ENCODE measurements at regions not wholly inside any gene's neighbourhood (a gene's known extent, or its start where the extent isn't known, plus 50 kb on each side); places are given as distances from the start of the nearest gene placed in this dataset.

DNA sequence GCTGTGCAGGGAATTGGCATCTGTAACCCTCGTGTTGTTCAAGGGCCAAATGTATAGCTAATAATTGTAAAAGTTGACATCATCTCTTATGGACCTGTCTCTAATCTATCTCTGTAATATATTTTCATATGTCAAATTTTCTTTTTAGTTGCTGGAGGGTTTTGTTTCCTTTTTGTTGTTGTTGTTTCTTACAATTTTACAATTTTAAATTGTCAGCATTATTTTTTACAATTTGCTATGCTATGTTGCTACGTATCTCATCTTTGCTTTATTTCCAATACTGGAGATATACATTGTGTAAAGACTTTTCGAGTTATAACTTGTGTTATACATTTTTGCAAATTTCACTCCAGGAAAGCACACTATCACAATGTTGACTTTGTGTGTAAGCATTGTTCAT lies 290.2 kb upstream of the SP4 start:
- Histone ChIP-seq H3K4me1 (ENCODE audit: insufficient read depth, low read length, poor library complexity, severe bottlenecking) (no peaks in the 10 kb centered on the region), H3F3A (ENCODE audit: low read depth) (no peaks in the 10 kb centered on the region), H2AFZ (ENCODE audit: low read length) (no peak overlapping the region), H3K9me3 (ENCODE audit: insufficient read depth, low read depth, low read length) (no peaks in the 10 kb centered on the region), H3K4me3 (ENCODE audit: low read length, poor library complexity, severe bottlenecking) (no peak overlapping the region), H3K9me2 (replicated peaks; ENCODE audit: low read depth, low read length) (no peaks in the 10 kb centered on the region), H3K4me2 (ENCODE audit: low read depth, low read length, poor library complexity, severe bottlenecking) (no peak overlapping the region), H3K27me3 (ENCODE audit: insufficient read depth, low read length, poor library complexity, severe bottlenecking) (no peaks in the 10 kb centered on the region), H3K9ac (ENCODE audit: low read depth, low read length, poor library complexity, severe bottlenecking) (no peak overlapping the region), H3K79me2 (ENCODE audit: insufficient read depth, low read length) (no peaks in the 10 kb centered on the region), H4K20me1 (ENCODE audit: insufficient read depth, low read length, poor library complexity, severe bottlenecking) (no peaks in the 10 kb centered on the region), H3K36me3 (ENCODE audit: insufficient read depth, low read length) (no peaks in the 10 kb centered on the region)
- TF ChIP-seq, protein P1, sequence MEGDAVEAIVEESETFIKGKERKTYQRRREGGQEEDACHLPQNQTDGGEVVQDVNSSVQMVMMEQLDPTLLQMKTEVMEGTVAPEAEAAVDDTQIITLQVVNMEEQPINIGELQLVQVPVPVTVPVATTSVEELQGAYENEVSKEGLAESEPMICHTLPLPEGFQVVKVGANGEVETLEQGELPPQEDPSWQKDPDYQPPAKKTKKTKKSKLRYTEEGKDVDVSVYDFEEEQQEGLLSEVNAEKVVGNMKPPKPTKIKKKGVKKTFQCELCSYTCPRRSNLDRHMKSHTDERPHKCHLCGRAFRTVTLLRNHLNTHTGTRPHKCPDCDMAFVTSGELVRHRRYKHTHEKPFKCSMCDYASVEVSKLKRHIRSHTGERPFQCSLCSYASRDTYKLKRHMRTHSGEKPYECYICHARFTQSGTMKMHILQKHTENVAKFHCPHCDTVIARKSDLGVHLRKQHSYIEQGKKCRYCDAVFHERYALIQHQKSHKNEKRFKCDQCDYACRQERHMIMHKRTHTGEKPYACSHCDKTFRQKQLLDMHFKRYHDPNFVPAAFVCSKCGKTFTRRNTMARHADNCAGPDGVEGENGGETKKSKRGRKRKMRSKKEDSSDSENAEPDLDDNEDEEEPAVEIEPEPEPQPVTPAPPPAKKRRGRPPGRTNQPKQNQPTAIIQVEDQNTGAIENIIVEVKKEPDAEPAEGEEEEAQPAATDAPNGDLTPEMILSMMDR (conservative IDR thresholded peaks at IDR 0.05; ENCODE audit: low read length) = no peak
- TF ChIP-seq EZH2phosphoT487 (IDR thresholded peaks at IDR 0.05; ENCODE audit: borderline replicate concordance) = no peak

DNA sequence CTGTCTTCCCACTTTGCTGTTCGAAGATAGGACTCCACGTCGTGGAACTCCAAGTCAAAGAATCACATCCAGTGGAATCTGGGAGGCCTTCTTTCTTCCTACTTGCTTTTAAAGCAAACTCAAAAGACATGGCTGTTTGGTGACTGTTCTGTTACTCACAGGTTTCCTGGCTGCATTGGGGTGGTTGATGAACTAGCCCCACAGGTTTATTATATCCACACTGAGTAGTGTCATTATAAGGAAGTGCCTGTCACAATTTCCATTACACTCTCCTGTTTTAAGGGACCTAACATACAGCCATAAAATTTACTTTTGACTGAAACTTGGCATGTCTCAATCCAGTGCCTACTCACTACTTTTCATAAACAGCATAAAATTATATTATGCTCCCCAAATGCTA lies 287.3 kb upstream of the SP4 start:
- H3K4me2 ChIP-seq (ENCODE audit: low read depth, low read length, poor library complexity, severe bottlenecking) = no peak overlapping the region

DNA sequence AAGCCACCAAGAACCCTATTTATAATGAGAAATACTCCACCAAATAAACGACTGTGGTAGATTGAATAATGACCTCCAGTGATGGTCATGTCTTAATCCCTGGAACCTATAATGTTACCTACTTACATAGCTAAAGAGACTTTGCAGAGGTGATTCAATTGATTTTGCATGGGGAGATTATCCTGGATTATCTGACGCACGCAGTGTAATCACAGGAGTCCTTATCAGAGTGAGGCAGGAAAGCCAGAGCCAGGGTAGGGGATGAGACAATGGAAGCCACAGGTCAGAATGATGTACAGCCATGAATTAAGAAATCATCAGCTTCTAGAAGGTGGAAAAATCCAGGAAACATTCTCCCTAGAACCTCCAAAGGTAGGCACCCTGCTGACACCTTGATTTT lies 286.4 kb upstream of the SP4 start:
- Histone ChIP-seq H2AFZ (ENCODE audit: low read length) (no peak overlapping the region), H3K9me3 (ENCODE audit: insufficient read depth, low read depth, low read length) (no peaks in the 10 kb centered on the region), H3K4me2 (ENCODE audit: low read depth, low read length, poor library complexity, severe bottlenecking) (no peak overlapping the region), H3K9me2 (replicated peaks; ENCODE audit: low read depth, low read length) (no peaks in the 10 kb centered on the region), H3F3A (ENCODE audit: low read depth) (no peaks in the 10 kb centered on the region), H3K79me2 (ENCODE audit: insufficient read depth, low read length) (no peaks in the 10 kb centered on the region), H3K4me1 (ENCODE audit: insufficient read depth, low read length, poor library complexity, severe bottlenecking) (no peaks in the 10 kb centered on the region), H3K36me3 (ENCODE audit: insufficient read depth, low read length) (no peaks in the 10 kb centered on the region), H4K20me1 (ENCODE audit: insufficient read depth, low read length, poor library complexity, severe bottlenecking) (no peaks in the 10 kb centered on the region), H3K4me3 (ENCODE audit: low read length, poor library complexity, severe bottlenecking) (no peak overlapping the region), H3K9ac (ENCODE audit: low read depth, low read length, poor library complexity, severe bottlenecking) (no peak overlapping the region), H3K27me3 (ENCODE audit: insufficient read depth, low read length, poor library complexity, severe bottlenecking) (no peaks in the 10 kb centered on the region)
- TF ChIP-seq, protein P1 (conservative IDR thresholded peaks at IDR 0.05; ENCODE audit: low read length) = no peak
- no peak for TF ChIP-seq EZH2phosphoT487 (IDR thresholded peaks at IDR 0.05; ENCODE audit: borderline replicate concordance)

More for the DNA sequence above, 287.3 kb upstream of the SP4 start:
- Histone ChIP-seq H3K36me3 (ENCODE audit: insufficient read depth, low read length) (no peaks in the 10 kb centered on the region), H3K79me2 (ENCODE audit: insufficient read depth, low read length) (no peaks in the 10 kb centered on the region), H3K9ac (ENCODE audit: low read depth, low read length, poor library complexity, severe bottlenecking) (no peak overlapping the region), H3K27me3 (ENCODE audit: insufficient read depth, low read length, poor library complexity, severe bottlenecking) (no peaks in the 10 kb centered on the region), H3K9me3 (ENCODE audit: insufficient read depth, low read depth, low read length) (no peaks in the 10 kb centered on the region), H3K4me1 (ENCODE audit: insufficient read depth, low read length, poor library complexity, severe bottlenecking) (no peaks in the 10 kb centered on the region), H3F3A (ENCODE audit: low read depth) (no peaks in the 10 kb centered on the region), H2AFZ (ENCODE audit: low read length) (no peak overlapping the region), H3K9me2 (replicated peaks; ENCODE audit: low read depth, low read length) (no peaks in the 10 kb centered on the region), H4K20me1 (ENCODE audit: insufficient read depth, low read length, poor library complexity, severe bottlenecking) (no peaks in the 10 kb centered on the region), H3K4me3 (ENCODE audit: low read length, poor library complexity, severe bottlenecking) (no peak overlapping the region)
- TF ChIP-seq, protein P1 (conservative IDR thresholded peaks at IDR 0.05; ENCODE audit: low read length) = no peak
- no peak for TF ChIP-seq EZH2phosphoT487 (IDR thresholded peaks at IDR 0.05; ENCODE audit: borderline replicate concordance)
